LNCAP (cell line): ENCODE measurements at regions not wholly inside any gene's neighbourhood (a gene's known extent, or its start where the extent isn't known, plus 50 kb on each side); places are given as distances from the start of the nearest gene placed in this dataset.

Source experiments
- TF ChIP-seq, protein P1 (sequence below): fragments of 450-650 bp; IDR thresholded peaks from 2 replicates; pipeline ENCODE4 v1.5.1; 2017; ENCODE audit warnings: mild to moderate bottlenecking

GRCh38 chr3:176071943-176072342 is 1125.3 kb downstream of the TBL1XR1 start:
- TF ChIP-seq, protein P1, sequence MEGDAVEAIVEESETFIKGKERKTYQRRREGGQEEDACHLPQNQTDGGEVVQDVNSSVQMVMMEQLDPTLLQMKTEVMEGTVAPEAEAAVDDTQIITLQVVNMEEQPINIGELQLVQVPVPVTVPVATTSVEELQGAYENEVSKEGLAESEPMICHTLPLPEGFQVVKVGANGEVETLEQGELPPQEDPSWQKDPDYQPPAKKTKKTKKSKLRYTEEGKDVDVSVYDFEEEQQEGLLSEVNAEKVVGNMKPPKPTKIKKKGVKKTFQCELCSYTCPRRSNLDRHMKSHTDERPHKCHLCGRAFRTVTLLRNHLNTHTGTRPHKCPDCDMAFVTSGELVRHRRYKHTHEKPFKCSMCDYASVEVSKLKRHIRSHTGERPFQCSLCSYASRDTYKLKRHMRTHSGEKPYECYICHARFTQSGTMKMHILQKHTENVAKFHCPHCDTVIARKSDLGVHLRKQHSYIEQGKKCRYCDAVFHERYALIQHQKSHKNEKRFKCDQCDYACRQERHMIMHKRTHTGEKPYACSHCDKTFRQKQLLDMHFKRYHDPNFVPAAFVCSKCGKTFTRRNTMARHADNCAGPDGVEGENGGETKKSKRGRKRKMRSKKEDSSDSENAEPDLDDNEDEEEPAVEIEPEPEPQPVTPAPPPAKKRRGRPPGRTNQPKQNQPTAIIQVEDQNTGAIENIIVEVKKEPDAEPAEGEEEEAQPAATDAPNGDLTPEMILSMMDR: no peak

- TF ChIP-seq, protein P1: no peak
These were observed 1128.5 kb downstream of the TBL1XR1 start for GRCh38 chr3:176068750-176069149.

DNA sequence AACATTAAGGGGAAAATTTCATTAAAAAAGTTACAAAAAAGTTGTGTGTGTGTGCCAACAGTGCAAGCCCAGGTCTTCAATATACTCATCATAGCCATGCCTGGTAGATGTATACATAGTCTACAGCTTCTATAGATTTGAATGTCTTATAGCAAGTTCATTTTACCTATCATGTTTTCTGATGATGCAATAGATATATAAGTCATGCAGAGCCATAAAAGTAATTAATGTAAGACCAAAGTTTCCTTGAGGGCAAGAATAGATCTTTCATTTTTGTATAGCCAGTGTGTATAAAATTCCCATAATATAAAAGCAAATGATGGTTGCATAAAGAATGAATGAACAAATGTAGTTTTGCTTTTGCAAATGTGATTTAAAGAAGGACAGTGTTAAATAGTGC is 1138.4 kb downstream of the TBL1XR1 start:
- TF ChIP-seq, protein P1: no peak

GRCh38 chr3:176055836-176056235 is 1141.4 kb downstream of the TBL1XR1 start:
- TF ChIP-seq, protein P1: no peak

GRCh38 chr3:176051766-176052165 is 1145.5 kb downstream of the TBL1XR1 start:
- TF ChIP-seq, protein P1: no peak

GRCh38 chr3:176046703-176047102 is 1150.6 kb downstream of the TBL1XR1 start:
- TF ChIP-seq, protein P1: no peak

DNA sequence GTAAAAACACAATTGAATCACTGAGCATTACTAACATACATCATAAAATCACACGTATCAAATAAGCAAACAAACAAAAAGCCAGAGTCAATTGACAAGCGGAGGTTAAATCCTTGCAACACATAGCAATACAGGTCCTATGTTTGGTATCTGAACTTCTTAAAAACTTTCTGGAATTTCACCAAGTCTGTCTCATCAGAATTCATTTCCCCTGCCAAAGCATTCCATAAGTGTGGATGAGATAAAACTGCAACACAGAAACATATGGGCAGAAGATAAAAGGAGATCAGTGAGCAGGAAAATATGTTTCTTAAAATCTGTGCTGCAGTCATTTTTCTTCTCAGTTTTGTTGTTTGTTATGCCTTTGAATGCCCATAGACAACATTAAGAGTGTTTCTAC is 1155.5 kb downstream of the TBL1XR1 start:
- TF ChIP-seq, protein P1: no peak

DNA sequence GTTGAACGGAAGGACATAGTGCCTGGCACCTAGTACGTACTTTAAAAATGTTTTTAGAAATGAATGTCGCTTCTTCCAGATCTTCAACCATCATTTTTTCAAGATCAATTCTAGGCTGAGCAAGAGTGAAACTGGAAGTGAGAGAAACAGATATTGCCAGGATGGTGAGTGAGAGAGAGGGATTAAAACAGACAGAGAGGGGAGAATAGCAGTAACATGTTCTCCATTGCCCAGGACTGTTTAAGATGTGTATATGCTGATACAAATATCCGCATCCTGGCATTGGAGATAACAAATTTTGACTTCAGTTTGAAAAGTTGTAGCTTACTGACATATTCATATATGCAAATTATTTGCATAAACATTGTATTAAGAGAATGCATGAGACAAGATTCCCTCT is 1156.1 kb downstream of the TBL1XR1 start:
- TF ChIP-seq, protein P1: no peak
